GM21723 (cell line): ENCODE measurements at regions not wholly inside any gene's neighbourhood (a gene's known extent, or its start where the extent isn't known, plus 50 kb on each side); places are given as distances from the start of the nearest gene placed in this dataset.
"Not testable (repeated sequence)": the region's sequence is repeated elsewhere in the genome, so short reads cannot be mapped to it uniquely, and the experiment has no call there.

Source experiments
- ATAC-seq: cut with Tn5 transposase; IDR thresholded peaks from one replicate; pipeline ENCODE4 v1.9.1; 2021; ENCODE audit warnings: mild to moderate bottlenecking, moderate library complexity; ENCODE audit not compliant: unreplicated experiment

- not testable (repeated sequence) for ATAC-seq
These were observed 1441.2 kb upstream of the ACVR2A start for GRCh38 chr2:146403546-146404160.

- ATAC-seq = no peak
These were observed 1452.2 kb upstream of the ACVR2A start for GRCh38 chr2:146392631-146393030.

- ATAC-seq = no peak
These were observed 1452.6 kb upstream of the ACVR2A start for GRCh38 chr2:146392186-146392585.

GRCh38 chr2:146388757-146389156, 1456.1 kb upstream of the ACVR2A start:
- ATAC-seq = no peak

GRCh38 chr2:146386096-146386495, 1458.7 kb upstream of the ACVR2A start:
- ATAC-seq = no peak

- no peak for ATAC-seq
These were observed 1459.8 kb upstream of the ACVR2A start for GRCh38 chr2:146385031-146385430.

GRCh38 chr2:146376511-146377064, 1468.2 kb upstream of the ACVR2A start:
- ATAC-seq = no peak

- ATAC-seq = no peak
These were observed 1470.3 kb upstream of the ACVR2A start for GRCh38 chr2:146374505-146374904.

- not testable (repeated sequence) for ATAC-seq
These were observed 1473.5 kb upstream of the ACVR2A start for GRCh38 chr2:146371364-146371763.

- ATAC-seq = no peak
These were observed 1474.0 kb upstream of the ACVR2A start for GRCh38 chr2:146370826-146371225.

GRCh38 chr2:146366276-146366675, 1478.6 kb upstream of the ACVR2A start:
- no peak for ATAC-seq

- ATAC-seq = no peak
These were observed 1479.8 kb upstream of the ACVR2A start for GRCh38 chr2:146365041-146365440.

- no peak for ATAC-seq
These were observed 1481.1 kb upstream of the ACVR2A start for GRCh38 chr2:146363731-146364130.

GRCh38 chr2:146351689-146352088, 1493.1 kb upstream of the ACVR2A start:
- ATAC-seq = no peak

GRCh38 chr2:146349334-146349733, 1495.5 kb upstream of the ACVR2A start:
- ATAC-seq = no peak

- ATAC-seq = no peak
These were observed 1519.9 kb upstream of the ACVR2A start for GRCh38 chr2:146324951-146325350.

GRCh38 chr2:146323564-146323963, 1521.3 kb upstream of the ACVR2A start:
- no peak for ATAC-seq

GRCh38 chr2:146321175-146321574, 1523.7 kb upstream of the ACVR2A start:
- ATAC-seq = no peak

GRCh38 chr2:146317959-146318358, 1526.9 kb upstream of the ACVR2A start:
- ATAC-seq = no peak

- no peak for ATAC-seq
These were observed 1531.9 kb upstream of the ACVR2A start for GRCh38 chr2:146312899-146313298.

- ATAC-seq = no peak
These were observed 1539.7 kb upstream of the ACVR2A start for GRCh38 chr2:146305164-146305563.

GRCh38 chr2:146301287-146301686, 1543.5 kb upstream of the ACVR2A start:
- ATAC-seq = no peak

- ATAC-seq = no peak
These were observed 1549.7 kb upstream of the ACVR2A start for GRCh38 chr2:146295080-146295670.
